Activated T-cell treated with anti-CD3 and anti-CD28 coated beads for 4 hours (primary cell): ENCODE measurements at regions not wholly inside any gene's neighbourhood (a gene's known extent, or its start where the extent isn't known, plus 50 kb on each side); places are given as distances from the start of the nearest gene placed in this dataset.

Experiments
- DNase-seq: peaks from one replicate; pipeline ENCODE4 v3.0.0-alpha.2; 2020

DNA sequence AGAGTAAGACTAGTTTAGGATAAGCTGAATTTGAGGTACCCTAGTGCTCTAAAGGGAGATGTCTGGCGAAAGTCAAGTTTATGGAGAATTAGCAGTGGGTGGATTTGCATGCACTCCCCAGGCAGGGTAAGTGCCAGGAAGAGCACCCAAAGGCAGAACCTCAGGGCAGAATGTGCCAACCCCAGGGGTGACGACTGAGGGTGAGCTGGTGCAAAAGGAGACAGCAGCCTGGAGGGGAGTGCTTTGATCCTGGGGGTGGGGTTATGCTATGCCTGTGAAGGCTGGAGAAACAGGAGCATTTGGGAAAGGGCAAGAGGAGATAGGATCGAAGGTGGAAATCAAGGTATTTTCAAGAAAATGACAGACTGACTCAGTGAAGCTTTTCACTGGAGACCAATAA is 208.5 kb upstream of the PDE10A start:
- DNase-seq, result no peak

GRCh38 chr6:165869526-165869925 is 206.5 kb upstream of the PDE10A start:
- DNase-seq, result no peak

DNA sequence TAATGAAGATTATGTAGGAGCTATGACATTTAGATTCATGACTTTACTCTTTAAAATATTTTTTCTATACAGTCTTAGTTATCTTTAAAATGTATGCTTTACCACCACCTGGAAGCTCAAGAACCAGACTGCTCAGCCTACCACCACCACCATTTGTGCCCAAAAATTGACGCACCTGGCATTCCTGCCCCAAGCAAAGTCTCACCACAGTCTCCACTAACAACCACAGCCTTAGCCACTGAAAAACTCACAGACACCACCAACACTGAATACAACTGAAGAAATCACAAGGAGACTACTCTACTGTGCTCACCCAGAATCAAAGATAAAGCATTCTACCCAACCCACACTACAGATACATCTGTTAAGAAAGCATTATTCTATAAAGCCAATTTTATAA is 201.9 kb upstream of the PDE10A start:
- DNase-seq, result no peak

GRCh38 chr6:165864218-165864617 is 201.2 kb upstream of the PDE10A start:
- no peak for DNase-seq

DNA sequence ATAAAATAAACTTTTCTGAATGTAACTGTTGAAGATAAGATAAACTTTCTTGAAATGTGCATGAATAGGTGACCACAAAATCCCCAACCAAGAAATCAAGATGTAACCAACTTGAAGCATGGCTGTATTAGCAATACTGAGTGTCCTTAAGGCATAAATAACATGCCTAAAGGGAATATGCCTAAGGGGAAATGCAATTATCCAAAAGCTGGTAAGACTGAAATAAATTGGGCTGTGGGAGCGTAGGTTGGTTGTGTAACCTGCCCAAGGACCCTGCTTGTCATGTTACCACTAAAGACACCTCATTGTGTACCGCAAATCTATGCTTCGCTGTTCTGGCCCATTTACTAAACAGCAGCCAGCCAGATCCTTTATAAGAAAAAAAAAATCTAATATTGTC is 200.8 kb upstream of the PDE10A start:
- no peak for DNase-seq

- DNase-seq, result no peak
Observed at GRCh38 chr6:165862813-165863212, 199.8 kb upstream of the PDE10A start.

- DNase-seq, result no peak
Observed at GRCh38 chr6:165861226-165861625, 198.2 kb upstream of the PDE10A start.

- DNase-seq, result no peak
Observed at GRCh38 chr6:165858586-165858985, 195.5 kb upstream of the PDE10A start.

DNA sequence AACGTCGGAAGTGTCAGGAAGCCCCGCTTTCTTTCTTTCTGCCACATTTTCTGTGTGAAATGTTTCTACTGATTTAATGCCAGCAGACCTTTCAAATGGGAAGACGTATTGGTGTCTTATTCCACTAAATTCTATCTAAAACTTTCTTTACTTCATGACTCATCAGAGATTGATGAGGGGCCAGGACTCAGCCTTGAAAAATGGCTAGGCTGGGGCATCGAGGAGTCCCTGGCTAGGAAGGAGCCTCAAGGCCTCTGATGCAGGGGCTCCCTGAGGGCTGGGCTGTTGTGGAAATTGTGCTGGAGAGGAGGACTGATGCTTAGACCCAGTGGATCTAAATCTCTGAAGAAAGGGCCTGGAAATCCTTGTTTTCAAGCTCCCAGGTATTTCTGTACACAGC is 192.8 kb upstream of the PDE10A start:
- DNase-seq, result no peak

- no peak for DNase-seq
Observed at GRCh38 chr6:165854863-165855593, 192.0 kb upstream of the PDE10A start.

- DNase-seq, result no peak
Observed at GRCh38 chr6:165854061-165854862, 191.2 kb upstream of the PDE10A start.

GRCh38 chr6:165852676-165853075 is 189.6 kb upstream of the PDE10A start:
- no peak for DNase-seq

DNA sequence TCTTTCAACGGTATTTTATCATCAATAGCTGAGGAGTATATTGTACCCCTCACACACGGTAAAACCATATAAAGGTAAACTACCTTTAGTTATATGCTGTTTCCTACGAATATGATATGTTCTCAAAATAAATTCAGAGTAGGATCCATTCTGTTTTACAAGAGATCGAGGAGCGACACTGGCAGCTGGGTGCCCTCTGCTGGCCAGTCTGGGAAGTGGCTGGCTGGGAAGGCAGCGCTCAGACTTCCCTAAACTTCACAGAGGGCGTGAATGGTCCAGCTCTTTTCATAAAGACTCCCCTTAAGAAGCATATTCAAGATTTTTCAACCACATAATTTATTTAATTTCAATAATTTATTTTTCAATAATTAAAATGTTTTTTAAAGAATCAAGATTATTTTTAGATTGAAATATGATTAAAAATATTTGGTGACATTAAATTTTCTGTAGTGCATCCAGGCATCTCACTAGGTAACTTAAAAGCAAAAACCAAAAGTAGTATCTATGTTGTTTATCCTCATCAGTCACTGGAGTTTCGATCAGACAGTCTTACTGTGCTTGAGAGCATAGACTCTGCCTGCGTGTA is 187.5 kb upstream of the PDE10A start:
- peak; percentile 26 for DNase-seq

GRCh38 chr6:165849534-165850430 is 186.7 kb upstream of the PDE10A start:
- no peak for DNase-seq

- no peak for DNase-seq
Observed at GRCh38 chr6:165848086-165848426, 185.0 kb upstream of the PDE10A start.

GRCh38 chr6:165847407-165848085 is 184.5 kb upstream of the PDE10A start:
- DNase-seq, result no peak

DNA sequence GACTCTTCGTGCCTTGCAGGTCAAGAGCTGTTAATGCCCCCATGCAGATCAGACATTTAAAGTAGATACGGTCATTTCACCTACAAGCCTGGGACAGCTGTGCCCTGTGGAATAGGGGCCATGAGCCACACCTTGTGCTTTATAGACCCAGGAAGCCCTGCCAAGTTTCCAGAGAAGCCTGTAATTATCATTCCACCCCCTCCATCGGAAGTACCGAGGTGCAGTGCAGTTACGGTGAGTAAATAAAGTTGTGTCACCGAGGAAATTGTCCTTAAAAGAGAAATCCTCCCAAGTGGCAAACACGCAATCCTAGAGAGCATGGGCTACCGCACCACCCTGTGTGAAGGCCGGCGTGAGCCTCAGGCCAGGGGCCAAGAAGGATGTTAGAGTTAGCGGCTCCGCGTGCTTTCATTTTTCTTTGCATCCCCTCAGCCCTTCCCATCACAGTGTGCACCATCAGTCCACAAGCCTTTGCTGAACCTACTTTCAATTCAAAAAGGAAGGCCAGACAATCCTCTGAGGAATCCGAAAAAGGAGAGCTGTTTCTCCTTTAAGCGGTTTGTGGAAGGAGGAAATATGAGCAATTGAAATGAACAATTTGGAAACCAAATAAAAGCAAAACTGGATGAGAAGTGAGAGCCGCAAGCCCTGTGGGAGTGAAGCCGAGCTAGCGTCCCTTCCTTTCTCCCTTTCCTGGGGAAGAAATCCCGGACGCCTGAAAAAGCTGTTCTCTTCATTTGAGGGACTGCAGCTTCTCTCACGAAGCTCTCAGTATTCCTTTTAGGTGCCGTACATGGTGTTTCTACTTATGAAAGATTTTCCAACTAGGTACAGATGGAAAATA is 183.3 kb upstream of the PDE10A start:
- DNase-seq, result no peak

- no peak for DNase-seq
Observed at GRCh38 chr6:165845493-165845892, 182.5 kb upstream of the PDE10A start.

- no peak for DNase-seq
Observed at GRCh38 chr6:165844801-165845364, 181.8 kb upstream of the PDE10A start.

GRCh38 chr6:165844232-165844631 is 181.2 kb upstream of the PDE10A start:
- DNase-seq, result no peak

GRCh38 chr6:165843568-165844113 is 180.6 kb upstream of the PDE10A start:
- DNase-seq, result no peak
